CD4-positive, alpha-beta T cell treated with Interferon alpha-2 for 1 hour (primary cell): ENCODE measurements at regions not wholly inside any gene's neighbourhood (a gene's known extent, or its start where the extent isn't known, plus 50 kb on each side); places are given as distances from the start of the nearest gene placed in this dataset.

ENCODE experiments used
- DNase-seq, 2 donors: peaks; one replicate each; pipeline ENCODE4 v3.0.0-alpha.2; 2020 to 2022

DNA sequence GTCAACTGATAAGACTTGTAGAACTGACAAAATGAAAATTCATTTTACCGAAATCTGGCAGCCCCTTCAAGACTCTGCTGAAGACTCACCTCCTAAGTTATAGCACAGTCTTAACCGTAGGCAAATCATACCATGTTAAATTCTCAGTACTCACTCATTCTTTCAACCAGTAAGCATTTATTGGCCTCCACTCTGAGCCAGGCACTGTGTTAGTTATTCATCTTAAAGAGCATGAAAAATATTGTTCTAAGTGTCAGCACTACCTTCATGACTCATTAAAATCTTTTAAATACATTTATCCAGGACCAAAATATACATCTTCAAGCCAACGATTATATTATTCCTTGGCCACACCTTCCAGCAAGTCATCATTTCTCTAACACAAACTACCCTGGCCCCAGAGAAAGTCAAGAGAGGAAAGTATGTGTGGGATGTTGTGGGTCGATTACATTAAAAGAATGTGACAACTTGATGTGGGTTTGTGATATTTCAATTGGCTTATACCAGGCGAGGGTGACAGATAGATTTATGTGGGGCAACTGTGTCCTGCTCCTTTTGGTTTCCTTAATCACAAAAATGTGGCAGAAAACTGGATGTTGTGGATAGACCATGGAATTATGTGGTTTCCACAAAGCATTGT is 55.0 kb downstream of the TMEM30B start:
- DNase-seq: no peak

GRCh38 chr14:61225344-61225743 is 55.8 kb downstream of the TMEM30B start:
- no peak for DNase-seq

DNA sequence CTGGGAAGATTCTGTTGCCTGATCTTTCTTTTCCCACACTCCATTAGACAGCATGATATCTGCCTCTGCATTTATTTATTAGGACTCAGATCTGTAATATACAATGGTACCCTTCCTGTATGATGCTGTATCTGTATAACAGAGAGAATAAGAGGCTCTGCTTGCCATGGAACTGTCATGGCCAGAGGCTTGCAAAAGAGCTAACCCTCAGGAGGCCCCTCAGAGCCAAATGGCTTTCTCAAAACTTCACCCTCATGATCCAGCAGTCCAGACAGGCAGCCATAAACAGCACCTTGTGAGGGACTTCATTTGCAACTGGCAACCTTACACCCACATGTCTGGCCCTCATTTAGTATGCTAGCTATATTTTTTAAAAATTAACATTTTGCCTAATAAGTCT is 57.6 kb downstream of the TMEM30B start:
- DNase-seq: no peak

DNA sequence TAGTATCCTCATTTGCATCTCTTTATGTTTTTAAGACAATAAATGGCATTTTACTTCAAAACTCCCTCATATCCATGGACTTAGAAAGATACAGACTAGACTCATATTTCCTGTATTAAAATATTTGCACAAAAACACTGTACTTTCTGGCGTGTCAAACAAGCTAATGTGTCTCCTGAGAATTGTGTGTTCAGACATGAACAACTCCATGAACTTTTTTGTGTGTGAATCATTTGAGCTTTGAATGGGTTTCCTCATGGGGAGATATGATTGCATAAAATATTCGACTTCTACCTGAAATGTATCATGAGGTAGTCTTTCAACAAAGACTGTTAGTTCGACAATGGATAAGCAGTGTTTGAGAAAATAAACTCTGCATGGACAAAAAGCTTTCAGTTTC is 58.8 kb downstream of the TMEM30B start:
- DNase-seq: no peak

DNA sequence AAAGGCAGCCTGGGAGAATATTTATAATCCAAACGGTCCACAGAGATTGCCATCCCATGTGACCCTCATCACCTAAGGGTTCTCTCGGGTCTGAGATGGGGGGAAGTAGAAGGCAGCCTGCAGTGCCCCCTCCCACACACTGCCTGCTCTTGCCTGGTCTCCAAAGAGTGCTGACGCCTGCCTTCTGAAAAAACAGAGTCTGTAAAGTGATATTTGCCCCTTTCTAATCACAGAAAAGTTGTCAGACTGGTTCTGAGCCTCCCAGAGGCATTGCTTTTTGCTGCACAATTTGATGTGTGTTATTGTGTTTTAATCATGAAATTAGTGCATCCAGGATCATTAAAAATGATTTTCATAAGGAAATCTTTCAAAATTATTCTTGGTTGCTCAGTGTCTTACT is 59.2 kb downstream of the TMEM30B start:
- no peak for DNase-seq

GRCh38 chr14:61219673-61220072 is 61.5 kb downstream of the TMEM30B start:
- no peak for DNase-seq

- DNase-seq: no peak
Measured at GRCh38 chr14:61219256-61219655, 61.9 kb downstream of the TMEM30B start.

DNA sequence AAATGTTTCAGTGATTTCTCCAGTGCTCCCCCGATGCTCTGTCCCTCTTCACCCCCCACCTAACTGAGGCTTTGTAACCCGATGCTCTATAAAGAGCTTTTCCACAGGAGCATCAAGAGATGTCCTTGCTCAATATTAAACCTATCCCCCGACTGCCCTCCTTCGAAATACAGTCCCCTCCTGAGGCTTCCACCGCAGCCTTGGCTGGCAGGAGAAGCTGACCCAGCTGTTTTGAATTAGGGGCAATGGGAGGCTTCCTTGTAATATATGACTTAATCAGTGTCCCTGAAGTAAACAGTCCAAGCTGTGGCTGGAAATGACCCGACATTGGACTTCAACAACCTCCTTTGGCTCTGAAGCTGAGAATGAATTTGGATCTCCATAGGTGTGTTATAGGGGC is 62.4 kb downstream of the TMEM30B start:
- DNase-seq: no peak

GRCh38 chr14:61218157-61218556 is 63.0 kb downstream of the TMEM30B start:
- no peak for DNase-seq

DNA sequence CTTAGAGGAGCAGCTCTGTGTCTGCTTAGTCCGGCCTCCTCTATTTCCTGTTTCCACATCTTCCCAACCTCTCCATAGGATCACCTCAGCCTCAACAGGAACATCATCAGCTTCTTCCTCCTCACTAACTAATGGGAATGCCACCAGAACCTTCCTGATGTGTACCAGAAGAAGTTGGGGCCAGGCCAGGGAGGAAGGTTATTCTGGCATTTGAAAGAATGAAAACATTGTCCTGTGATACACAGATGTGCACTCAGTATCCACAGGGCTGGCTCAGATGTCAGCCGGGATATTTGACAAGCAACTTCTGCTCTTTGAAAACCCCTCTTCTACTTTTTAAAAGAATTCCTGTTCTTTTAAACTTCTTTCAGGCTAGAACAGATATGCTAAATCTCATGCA is 63.6 kb downstream of the TMEM30B start:
- DNase-seq: no peak

GRCh38 chr14:61215222-61216020 is 65.7 kb downstream of the TMEM30B start:
- DNase-seq: no peak

- no peak for DNase-seq
Measured at GRCh38 chr14:61213920-61214319, 67.2 kb downstream of the TMEM30B start.

GRCh38 chr14:61213191-61213621 is 67.9 kb downstream of the TMEM30B start:
- DNase-seq: no peak

- no peak for DNase-seq
Measured at GRCh38 chr14:61212546-61212945, 68.6 kb downstream of the TMEM30B start.

DNA sequence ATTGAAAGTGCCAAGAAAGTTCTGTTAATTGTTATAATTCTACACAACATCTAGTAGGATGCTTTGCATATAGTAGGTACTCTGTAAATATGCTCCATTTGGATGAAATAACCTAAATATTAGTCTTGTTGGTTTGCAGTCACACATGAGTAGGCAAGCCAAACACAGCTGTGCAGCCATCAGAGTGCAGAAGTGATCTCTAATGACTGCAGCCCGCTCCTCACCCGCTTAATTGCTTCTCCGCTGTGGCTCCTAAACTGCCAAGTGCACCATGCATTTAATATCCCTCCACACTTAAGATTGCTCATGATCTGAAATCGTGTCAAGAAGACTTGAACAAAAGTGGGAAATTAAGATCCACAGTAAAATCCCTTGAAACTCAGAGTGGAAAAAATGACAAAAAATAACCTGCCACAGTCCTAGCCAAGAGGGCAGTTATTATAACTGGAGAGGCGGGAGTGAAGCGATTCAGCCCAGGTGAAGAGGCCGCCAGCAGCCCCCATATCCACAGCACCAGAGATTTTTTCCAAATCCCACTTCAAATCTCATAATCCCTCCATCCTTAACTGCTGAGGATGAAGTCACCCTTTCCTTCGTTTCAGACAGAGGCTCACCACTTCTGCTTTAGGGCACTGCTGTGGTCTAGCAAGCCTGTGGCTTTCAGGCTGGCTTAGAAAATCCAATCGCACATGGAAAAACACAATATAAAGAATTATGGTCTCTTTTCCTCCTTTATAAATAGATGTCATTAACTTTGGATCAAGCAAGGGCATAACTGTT is 69.5 kb downstream of the TMEM30B start:
- DNase-seq: no peak

DNA sequence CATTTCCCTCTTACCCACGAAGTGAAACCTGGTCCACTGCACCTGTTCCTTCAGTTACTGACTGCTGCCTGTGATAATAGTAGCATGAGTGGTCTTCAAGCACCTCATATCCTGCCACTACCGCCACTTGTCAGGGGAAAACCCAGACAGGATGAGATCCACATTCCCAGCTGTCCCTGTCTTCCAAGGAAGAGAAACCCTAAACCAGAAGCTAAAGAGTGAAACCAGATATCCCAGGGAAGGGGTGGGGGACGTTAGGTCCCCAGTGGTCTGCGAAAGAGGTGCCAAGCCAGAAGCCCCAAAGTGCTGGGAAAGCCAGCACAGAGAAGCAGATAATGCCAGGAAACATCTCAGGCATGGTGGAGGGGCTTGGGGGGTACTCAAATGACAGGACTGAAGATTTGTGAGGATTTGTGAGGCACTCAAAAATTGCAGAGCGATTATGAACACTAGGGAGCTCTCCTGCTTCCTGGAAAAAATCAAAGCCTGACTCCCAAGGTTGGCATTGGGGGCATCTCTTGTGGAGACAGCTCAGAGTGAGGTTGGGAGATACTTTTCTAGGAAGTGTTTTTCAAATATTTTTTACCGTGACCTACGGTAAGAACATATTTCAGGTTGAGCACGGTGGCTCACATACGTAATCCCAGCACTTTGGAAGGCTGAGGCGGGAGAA is 77.9 kb downstream of the TMEM30B start:
- DNase-seq: no peak

GRCh38 chr14:61202124-61202523 is 79.0 kb downstream of the TMEM30B start:
- no peak for DNase-seq

DNA sequence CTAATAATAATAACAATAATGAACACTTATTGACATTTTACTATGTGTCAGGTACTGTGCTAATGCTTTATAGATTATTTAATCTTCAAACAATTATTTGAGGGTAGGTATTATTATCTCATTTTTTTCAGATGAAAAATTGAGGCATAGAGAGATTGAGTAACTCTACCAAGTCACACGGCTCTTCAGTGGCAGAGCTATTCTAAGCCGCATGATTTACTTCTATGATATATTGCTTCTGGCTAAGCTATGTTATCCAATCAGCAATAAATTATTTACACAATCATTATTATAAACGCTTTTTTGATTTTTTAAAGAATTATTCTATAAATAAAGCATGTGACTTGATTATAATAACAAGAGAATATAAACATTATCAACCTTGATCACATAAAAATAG is 80.0 kb downstream of the TMEM30B start:
- DNase-seq: no peak

GRCh38 chr14:61197416-61197815 is 83.7 kb downstream of the TMEM30B start:
- no peak for DNase-seq

- no peak for DNase-seq
Measured at GRCh38 chr14:61196792-61197191, 84.3 kb downstream of the TMEM30B start.

- DNase-seq: no peak
Measured at GRCh38 chr14:61196034-61196433, 85.1 kb downstream of the TMEM30B start.

- no peak for DNase-seq
Measured at GRCh38 chr14:61193476-61193875, 87.7 kb downstream of the TMEM30B start.

DNA sequence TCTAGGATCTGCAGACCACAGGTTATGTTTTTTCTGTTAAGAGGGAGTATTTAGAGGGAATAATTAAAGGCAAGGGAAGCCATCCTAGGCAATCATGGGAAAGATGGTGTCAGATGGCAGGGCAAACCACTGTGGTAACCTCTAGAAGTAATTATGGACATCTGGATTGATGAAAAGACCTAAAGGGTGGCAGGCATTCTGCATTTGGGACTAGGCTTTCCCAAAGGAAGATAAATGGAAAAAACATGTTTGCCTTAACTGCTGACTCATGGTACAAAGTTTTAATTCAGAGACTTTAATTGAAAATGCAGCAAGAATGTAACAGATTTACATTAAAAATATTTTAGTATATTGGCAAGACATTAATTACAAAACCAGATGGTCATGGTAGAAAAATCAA is 88.1 kb downstream of the TMEM30B start:
- no peak for DNase-seq
